ENCODE measurements at regions not wholly inside any gene's neighbourhood (a gene's known extent, or its start where the extent isn't known, plus 50 kb on each side); places are given as distances from the start of the nearest gene placed in this dataset.
"Not testable (repeated sequence)": the region's sequence is repeated elsewhere in the genome, so short reads cannot be mapped to it uniquely, and the experiment has no call there.

GRCh38 chr4:94141001-94141400 lies 66.7 kb upstream of the SMARCAD1 start:
- in situ Hi-C loops (cut with HindIII; ENCODE audit: low sequenced_read_pairs), result no loop called here

- in situ Hi-C loops (cut with HindIII; ENCODE audit: low sequenced_read_pairs), result not testable (repeated sequence)
Measured at GRCh38 chr4:94148052-94148451, 59.6 kb upstream of the SMARCAD1 start.

- in situ Hi-C loops (cut with HindIII; ENCODE audit: low sequenced_read_pairs), result no loop called here
Measured at GRCh38 chr4:94152466-94152865, 55.2 kb upstream of the SMARCAD1 start.

GRCh38 chr4:94155404-94155803 lies 52.3 kb upstream of the SMARCAD1 start:
- in situ Hi-C loops (cut with HindIII; ENCODE audit: low sequenced_read_pairs), result not testable (repeated sequence)

GRCh38 chr4:94156826-94157225 lies 50.8 kb upstream of the SMARCAD1 start:
- in situ Hi-C loops (cut with HindIII; ENCODE audit: low sequenced_read_pairs), result no loop called here

All from endothelial cell of hepatic sinusoid (primary cell).